ENCODE measurements at regions not wholly inside any gene's neighbourhood (a gene's known extent, or its start where the extent isn't known, plus 50 kb on each side); places are given as distances from the start of the nearest gene placed in this dataset.

DNA sequence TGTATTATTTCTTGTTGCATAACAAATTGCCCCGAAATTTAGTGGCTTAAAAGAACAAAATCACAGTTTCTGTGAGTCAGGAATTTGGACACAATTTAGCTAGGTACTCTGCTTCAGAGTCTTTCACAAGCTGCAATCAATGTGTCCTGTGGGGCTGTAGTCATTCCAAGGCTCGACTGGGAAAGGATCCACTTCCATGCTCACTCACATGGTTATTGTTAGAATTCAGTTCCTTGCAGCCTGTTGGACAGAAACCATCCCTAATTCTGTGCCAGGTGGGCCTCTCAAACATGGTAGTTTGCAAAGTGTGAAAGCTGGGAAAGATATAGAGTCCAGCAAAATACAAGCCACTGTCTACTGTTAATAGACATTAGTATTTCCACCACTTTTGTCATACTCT, 59.7 kb upstream of the ARID2 start:
- DNase-seq (ENCODE audit: low read depth): no peak

DNA sequence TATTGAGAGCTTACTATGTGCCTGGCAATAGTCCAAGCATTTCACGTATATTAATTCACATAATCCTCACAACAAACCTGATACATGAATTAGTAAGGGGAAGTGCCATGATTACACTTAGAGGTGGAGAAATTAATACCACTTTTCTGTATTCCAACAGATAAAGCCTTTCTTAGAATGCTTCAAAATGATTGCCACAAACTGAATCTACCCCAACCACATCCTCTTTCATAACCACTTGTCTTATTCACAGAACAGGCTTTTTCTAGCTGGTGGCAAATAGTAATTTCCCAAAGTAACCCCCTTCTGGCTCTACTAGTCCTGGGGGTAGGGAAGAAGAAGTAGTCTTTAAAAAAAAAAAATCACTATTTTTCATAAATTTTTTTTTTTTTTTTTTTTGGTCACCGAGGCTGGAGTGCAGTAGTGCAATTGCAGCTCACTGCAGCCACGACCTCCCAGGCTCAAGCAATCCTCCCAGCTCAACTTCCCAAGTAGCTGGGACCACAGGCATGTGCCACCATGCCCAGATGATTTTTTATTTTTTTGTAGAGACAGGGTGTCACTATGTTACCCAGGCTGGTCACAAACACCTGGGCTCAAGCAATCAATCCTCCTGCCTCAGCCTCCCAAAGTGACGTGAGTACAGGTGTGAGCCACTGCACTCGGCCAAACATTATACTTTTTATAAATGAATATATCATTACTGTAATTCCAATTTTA, 59.0 kb upstream of the ARID2 start:
- peak; percentile 29 for DNase-seq (ENCODE audit: low read depth)

- peak; percentile 23 for DNase-seq (ENCODE audit: low read depth)
Observed at GRCh38 chr12:45671254-45671653, 58.3 kb upstream of the ARID2 start.

DNA sequence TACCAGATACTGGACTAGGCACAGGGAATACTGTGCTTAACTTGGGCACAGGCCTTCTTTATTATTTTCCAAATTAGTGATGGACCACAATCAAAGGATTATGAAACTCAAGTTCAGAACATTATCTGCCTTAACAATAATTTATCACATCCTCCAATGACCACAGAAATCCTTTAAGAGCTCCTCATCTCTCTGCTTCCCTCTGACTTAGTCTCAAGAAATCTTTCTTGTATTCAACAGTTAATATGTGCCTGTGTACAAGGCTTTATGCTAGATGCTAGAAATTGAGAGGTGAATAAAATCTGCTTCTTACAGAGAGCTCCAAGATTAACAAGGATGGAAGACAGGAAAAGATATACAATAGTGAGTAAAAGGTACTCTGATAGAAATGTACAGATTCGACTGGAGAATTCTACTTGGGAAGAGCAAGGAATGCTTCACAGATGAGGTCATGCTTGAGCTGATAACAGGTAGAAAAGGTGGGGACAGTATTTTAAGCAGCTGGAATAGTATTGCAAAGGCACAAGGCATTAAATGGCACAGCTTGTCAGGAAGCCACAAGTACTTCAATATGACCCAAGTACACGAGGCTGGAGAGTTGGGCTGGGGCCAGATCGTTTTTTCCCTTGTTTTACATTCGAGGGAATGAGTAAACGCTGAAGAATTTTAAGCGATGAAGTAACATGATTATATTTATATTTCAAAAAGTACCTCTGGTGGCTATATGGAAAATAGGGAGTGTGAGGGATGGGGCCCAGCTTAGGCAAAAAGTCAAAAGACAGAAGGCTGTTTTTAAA, 55.1 kb upstream of the ARID2 start:
- DNase-seq (ENCODE audit: low read depth): peak; percentile 90

DNA sequence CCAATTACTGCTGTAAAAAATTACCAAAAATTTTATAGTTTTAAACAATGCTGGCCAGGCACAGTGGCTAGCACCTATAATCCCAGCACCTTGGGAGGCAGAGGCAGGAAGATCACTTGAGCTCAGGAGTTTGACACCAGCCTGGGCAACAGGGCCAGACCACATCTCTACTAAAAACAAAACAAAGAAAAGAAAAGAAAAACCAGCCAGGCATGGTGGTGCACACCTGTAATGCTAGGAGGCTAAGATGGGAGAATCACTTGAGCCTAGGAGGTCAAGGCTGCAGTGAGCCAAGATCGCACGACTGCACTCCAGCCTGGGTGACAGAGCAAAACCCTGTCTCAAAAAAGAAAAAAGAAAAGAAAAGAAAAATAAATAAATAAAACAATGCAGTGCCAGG, 54.0 kb upstream of the ARID2 start:
- no peak for DNase-seq (ENCODE audit: low read depth)
